Thyroid gland (tissue), 4 donors: ENCODE measurements at regions not wholly inside any gene's neighbourhood (a gene's known extent, or its start where the extent isn't known, plus 50 kb on each side); places are given as distances from the start of the nearest gene placed in this dataset.

Experiments used
- CTCF ChIP-seq, 6 experiments: fragments of 200-600 bp in 3 of 6; fragments of 450-650 bp in 3 of 6; sonication (generic) in 3 of 6; IDR thresholded peaks; one replicate each; pipeline ENCODE4 v1.5.1; 2016 to 2019; ENCODE audit warnings: antibody characterized with exemption in 6 of 6, mild to moderate bottlenecking in 2 of 6, inconsistent platforms in 1 of 6, moderate library complexity in 1 of 6
- POLR2A ChIP-seq, 2 donors: fragments of 450-650 bp; IDR thresholded peaks; one replicate each; pipeline ENCODE4 v1.6.1; 2017; ENCODE audit warnings: antibody characterized with exemption in 2 of 2, mild to moderate bottlenecking in 2 of 2, moderate library complexity in 1 of 2

DNA sequence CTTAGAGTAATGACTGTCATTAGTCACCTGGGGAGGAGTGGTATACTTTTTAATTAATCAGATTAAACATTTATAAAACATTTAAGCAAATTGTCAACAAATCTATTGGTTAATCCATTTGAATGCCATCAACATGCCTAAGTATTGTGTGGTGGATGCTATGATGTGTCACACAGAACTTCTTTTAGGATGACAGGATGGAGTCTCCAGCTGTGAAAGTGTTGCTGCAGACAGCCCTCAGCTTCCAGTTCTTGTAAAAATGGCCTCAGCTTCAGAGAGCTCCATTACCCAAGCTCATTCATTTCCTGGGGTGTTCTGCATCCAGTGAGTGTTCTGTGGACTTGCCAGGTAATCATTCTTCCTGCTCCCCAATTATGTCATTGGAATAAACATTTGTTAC, 74.3 kb upstream of the CLNK start:
- TF ChIP-seq POLR2A (IDR thresholded peaks at IDR 0.05) = no peak
- TF ChIP-seq CTCF (IDR thresholded peaks at IDR 0.05) = no peak
